ENCODE measurements at regions not wholly inside any gene's neighbourhood (a gene's known extent, or its start where the extent isn't known, plus 50 kb on each side); places are given as distances from the start of the nearest gene placed in this dataset.
"Not testable (repeated sequence)": the region's sequence is repeated elsewhere in the genome, so short reads cannot be mapped to it uniquely, and the experiment has no call there.

- H4K5ac ChIP-seq (ENCODE audit: insufficient read length, low read depth, low read length); H3K23ac ChIP-seq (ENCODE audit: insufficient read length); H4K20me1 ChIP-seq (replicated peaks in 1 of 2; ENCODE audit: control insufficient read depth in 1 of 2, insufficient read depth in 2 of 2, low read length in 2 of 2); H2BK120ac ChIP-seq (replicated peaks; ENCODE audit: low read depth, low read length); H3K23me2 ChIP-seq (ENCODE audit: low read depth, low read length); H3K9ac ChIP-seq (replicated peaks in 1 of 4; ENCODE audit: extremely low read depth in 1 of 4, low read depth in 3 of 4, low read length in 3 of 4); FAIRE-seq; H2BK15ac ChIP-seq (ENCODE audit: low read length); H2BK5ac ChIP-seq (ENCODE audit: low read depth, low read length); H4K91ac ChIP-seq (replicated peaks; ENCODE audit: insufficient read length, low read length); H2AK5ac ChIP-seq (ENCODE audit: low read depth, low read length); H3K79me2 ChIP-seq (ENCODE audit: control insufficient read depth in 1 of 2, insufficient read depth in 2 of 2, low read length in 2 of 2); H3K14ac ChIP-seq (ENCODE audit: insufficient read length); H3K79me1 ChIP-seq (ENCODE audit: low read depth, low read length); H3K4ac ChIP-seq (replicated peaks; ENCODE audit: insufficient read length, low read depth, low read length); H3K36me3 ChIP-seq (ENCODE audit: control insufficient read depth in 2 of 4, insufficient read depth in 4 of 4, low read length in 3 of 4); H3K56ac ChIP-seq (replicated peaks; ENCODE audit: insufficient read length, low read depth, low read length); H3K18ac ChIP-seq (ENCODE audit: extremely low read depth, low read length); POLR2A ChIA-PET (ENCODE audit: partially characterized antibody); H4K8ac ChIP-seq (ENCODE audit: extremely low read depth, insufficient read depth, low read length); DNase-seq (ENCODE audit: low read depth in 1 of 2, low spot score in 2 of 2); H2BK20ac ChIP-seq (ENCODE audit: low read length); H2BK12ac ChIP-seq (ENCODE audit: low read depth, low read length); H3K4me1 ChIP-seq (replicated peaks in 1 of 4; ENCODE audit: control insufficient read depth in 3 of 4, insufficient read depth in 4 of 4, low read length in 3 of 4); H3K4me2 ChIP-seq (ENCODE audit: insufficient read depth in 1 of 2, low read depth in 2 of 2, low read length in 2 of 2); H3K27ac ChIP-seq (ENCODE audit: low read depth, low read length); H3K27me3 ChIP-seq (replicated peaks in 1 of 4; ENCODE audit: control insufficient read depth in 3 of 4, extremely low read depth in 1 of 4, insufficient read depth in 3 of 4, low read length in 3 of 4); H2AFZ ChIP-seq (ENCODE audit: low read length); H3K9me3 ChIP-seq (ENCODE audit: insufficient read depth in 2 of 2, low read depth in 1 of 2, low read length in 1 of 2); H3K4me3 ChIP-seq (ENCODE audit: extremely low read depth in 1 of 4, insufficient read depth in 2 of 4, low read depth in 3 of 4, low read length in 4 of 4): not testable (repeated sequence)
- 68% methylated on average over 5 of the region's 5 CpGs; no CpG with 5 or more reads in 1 of the 2 experiments for WGBS, 2 experiments (ENCODE audit: extremely low coverage in 1 of 2, insufficient coverage in 1 of 2, insufficient read length in 1 of 2, insufficient replicate concordance in 2 of 2, low coverage in 1 of 2, low lambda C conversion rate in 2 of 2, missing lambda C conversion rate in 1 of 2)
- peak in 2 of 3 experiments; percentile 47 to 48; a peak in 2 of 4 replicates for TF ChIP-seq CTCF (IDR thresholded peaks at IDR 0.05; ENCODE audit: control extremely low read depth in 1 of 3, insufficient read depth in 1 of 3, low read depth in 1 of 3, low read length in 3 of 3)
- TF ChIP-seq RAD21 (IDR thresholded peaks at IDR 0.05 in 1 of 2, conservative IDR thresholded peaks at IDR 0.05 in 1 of 2; ENCODE audit: low read depth in 2 of 2, low read length in 2 of 2): peak; percentile 48 to 57
- CTCF ChIA-PET (ENCODE audit: partially characterized antibody): interaction anchor here (0.6 kb wide), 3 partner anchors 15 to 769 kb away, joined by 3 read pairs; no protein-coding TSS in a partner anchor
These were observed 82.0 kb upstream of the CLEC6A start for GRCh38 chr12:8373744-8374143.
